B cell (primary cell): ENCODE measurements at regions not wholly inside any gene's neighbourhood (a gene's known extent, or its start where the extent isn't known, plus 50 kb on each side); places are given as distances from the start of the nearest gene placed in this dataset.

Source experiments
- ATAC-seq: fragments of 200-7000 bp; cut with Tn5 transposase; one replicate; pipeline ENCODE4 v1.10.0; 2021; ENCODE audit warnings: low read depth, mild to moderate bottlenecking, moderate number of reproducible peaks, moderate library complexity
- CTCF ChIA-PET: fragments of 350-600 bp; sonication (Branson Sonifier 250); formaldehyde crosslinking; loops from one replicate; lab custom pipeline; 2021; ENCODE audit warnings: antibody characterized with exemption, inconsistent platforms; lab: Charles Lee
- POLR2A ChIA-PET: fragments of 350-600 bp; sonication (Branson Sonifier 250); formaldehyde crosslinking; loops from one replicate; lab custom pipeline; 2021; ENCODE audit warnings: antibody characterized with exemption; lab: Charles Lee
- DNase-seq: peaks from one replicate; pipeline ENCODE4 v3.0.0; 2013
- H2AFZ ChIP-seq: 2 replicates; pipeline ENCODE4 v1.6.1; 2012; ENCODE audit warnings: mild to moderate bottlenecking, low read depth, low read length; ENCODE audit not compliant: insufficient read depth, poor library complexity, severe bottlenecking
- H3K27ac ChIP-seq, 2 donors: 1 replicate in 1 of 2; 2 replicates in 1 of 2; pipeline ENCODE4 v1.5.1; 2012 to 2013; ENCODE audit warnings: low read length in 2 of 2, mild to moderate bottlenecking in 2 of 2, moderate library complexity in 1 of 2
- H3K27me3 ChIP-seq, 4 experiments: fragments of 200-600 bp in 1 of 4; sonication (generic) in 1 of 4; replicated peaks in 1 of 4; 1 replicate in 2 of 4; 2 replicates in 2 of 4; pipeline versions ENCODE4 v1.6.1 to v1.7.0; 2013 to 2016; ENCODE audit warnings: low read length in 3 of 4, mild to moderate bottlenecking in 2 of 4, mixed read lengths in 1 of 4, moderate library complexity in 1 of 4; ENCODE audit not compliant: insufficient read depth in 4 of 4, control insufficient read depth in 3 of 4; ENCODE audit errors: control extremely low read depth in 1 of 4
- H3K36me3 ChIP-seq, 2 experiments: replicated peaks in 1 of 2; 1 replicate in 1 of 2; 2 replicates in 1 of 2; pipeline versions ENCODE4 v1.6.1 to v1.7.1; 2013; ENCODE audit warnings: low read length in 1 of 2; ENCODE audit not compliant: insufficient read depth in 2 of 2, control insufficient read depth in 1 of 2; ENCODE audit errors: control extremely low read depth in 1 of 2, extremely low read depth in 1 of 2
- H3K4me1 ChIP-seq, 2 donors: fragments of 200-600 bp in 1 of 2; sonication (generic) in 1 of 2; 1 replicate in 1 of 2; 2 replicates in 1 of 2; pipeline versions ENCODE4 v1.5.1 to v1.6.1; 2013 to 2017; ENCODE audit warnings: low read length in 2 of 2; ENCODE audit not compliant: control insufficient read depth in 2 of 2, insufficient read depth in 2 of 2
- H3K4me2 ChIP-seq: replicated peaks from 2 replicates; pipeline ENCODE3; 2012; ENCODE audit warnings: mild to moderate bottlenecking, low read depth, low read length; ENCODE audit not compliant: poor library complexity, severe bottlenecking
- H3K4me3 ChIP-seq, 5 experiments: fragments of 200-600 bp in 1 of 5; sonication (generic) in 1 of 5; 1 replicate in 3 of 5; 2 replicates in 2 of 5; pipeline versions ENCODE4 v1.5.1 to v1.7.0; 2011 to 2016; ENCODE audit warnings: low read length in 4 of 5, mild to moderate bottlenecking in 4 of 5, low read depth in 2 of 5, control low read depth in 1 of 5, moderate library complexity in 1 of 5; ENCODE audit not compliant: insufficient read depth in 1 of 5; ENCODE audit errors: control extremely low read depth in 1 of 5, extremely low read depth in 1 of 5
- H3K79me2 ChIP-seq: fragments of 200-600 bp; sonication (generic); one replicate; pipeline ENCODE4 v1.6.0; 2016; ENCODE audit warnings: low read length; ENCODE audit not compliant: control insufficient read depth, insufficient read depth
- H3K9ac ChIP-seq: fragments of 200-600 bp; sonication (generic); 2 replicates; pipeline ENCODE4 v1.6.1; 2017; ENCODE audit warnings: mild to moderate bottlenecking, low read length, moderate library complexity
- H3K9me3 ChIP-seq, 3 donors: one replicate each; pipeline versions ENCODE4 v1.6.1 to v1.7.1; 2013; ENCODE audit warnings: low read length in 2 of 3; ENCODE audit not compliant: control insufficient read depth in 2 of 3, insufficient read depth in 1 of 3; ENCODE audit errors: control extremely low read depth in 1 of 3
- H4K20me1 ChIP-seq: 2 replicates; pipeline ENCODE4 v1.6.0; 2012; ENCODE audit warnings: mild to moderate bottlenecking, low read length; ENCODE audit not compliant: insufficient read depth, control insufficient read depth, poor library complexity, severe bottlenecking
- H3K27ac Mint-ChIP-seq: one replicate; pipeline ENCODE4 v1.8.0; 2021; ENCODE audit warnings: mixed read lengths
- H3K27me3 Mint-ChIP-seq: one replicate; pipeline ENCODE4 v1.8.0; 2021; ENCODE audit warnings: mixed read lengths
- H3K4me1 Mint-ChIP-seq: one replicate; pipeline ENCODE4 v1.8.0; 2021; ENCODE audit warnings: mixed read lengths
- H3K4me3 Mint-ChIP-seq: one replicate; pipeline ENCODE4 v1.8.0; 2021; ENCODE audit warnings: mixed read lengths
- H3K9me3 Mint-ChIP-seq: one replicate; pipeline ENCODE4 v1.8.0; 2022; ENCODE audit warnings: mixed read lengths; ENCODE audit not compliant: insufficient read depth
- EZH2 ChIP-seq: IDR thresholded peaks from 2 replicates; pipeline ENCODE4 v1.6.1; 2012; ENCODE audit warnings: borderline replicate concordance, low read depth, mild to moderate bottlenecking, moderate library complexity, low read length; ENCODE audit not compliant: insufficient read depth, poor library complexity, severe bottlenecking
- WGBS: methylation state at CpG from one replicate; pipeline ENCODE4 v1.1.5; 2013; ENCODE audit warnings: missing lambda C conversion rate; ENCODE audit not compliant: insufficient coverage; 5-methylcytosine and 5-hydroxymethylcytosine counted together
- intact Hi-C: fragments of 100-400 bp; cut with micrococcal nuclease; formaldehyde crosslinking; loops from one replicate; pipeline ENCODE4 v1.10.0; 2022
- TF ChIP-seq, protein P1 (sequence below): fragments of 200-600 bp; IDR thresholded peaks from one replicate; pipeline ENCODE4 v1.8.0; 2022; ENCODE audit warnings: antibody characterized with exemption, mild to moderate bottlenecking

GRCh38 chr16:87040169-87041117 lies 276.7 kb downstream of the C16orf95 start:
- intact Hi-C loops, result no loop called here
- H3K4me1 Mint-ChIP-seq, result no peaks in the 10 kb centered on the region
- no peaks in the 10 kb centered on the region for H3K9me3 ChIP-seq
- no peak overlapping the region for H3K9ac ChIP-seq
- no peaks in the 10 kb centered on the region for H4K20me1 ChIP-seq
- H3K79me2 ChIP-seq, result no peaks in the 10 kb centered on the region
- CTCF ChIA-PET, result no interaction called here
- H3K4me3 ChIP-seq, result no peak overlapping the region
- TF ChIP-seq, protein P1, sequence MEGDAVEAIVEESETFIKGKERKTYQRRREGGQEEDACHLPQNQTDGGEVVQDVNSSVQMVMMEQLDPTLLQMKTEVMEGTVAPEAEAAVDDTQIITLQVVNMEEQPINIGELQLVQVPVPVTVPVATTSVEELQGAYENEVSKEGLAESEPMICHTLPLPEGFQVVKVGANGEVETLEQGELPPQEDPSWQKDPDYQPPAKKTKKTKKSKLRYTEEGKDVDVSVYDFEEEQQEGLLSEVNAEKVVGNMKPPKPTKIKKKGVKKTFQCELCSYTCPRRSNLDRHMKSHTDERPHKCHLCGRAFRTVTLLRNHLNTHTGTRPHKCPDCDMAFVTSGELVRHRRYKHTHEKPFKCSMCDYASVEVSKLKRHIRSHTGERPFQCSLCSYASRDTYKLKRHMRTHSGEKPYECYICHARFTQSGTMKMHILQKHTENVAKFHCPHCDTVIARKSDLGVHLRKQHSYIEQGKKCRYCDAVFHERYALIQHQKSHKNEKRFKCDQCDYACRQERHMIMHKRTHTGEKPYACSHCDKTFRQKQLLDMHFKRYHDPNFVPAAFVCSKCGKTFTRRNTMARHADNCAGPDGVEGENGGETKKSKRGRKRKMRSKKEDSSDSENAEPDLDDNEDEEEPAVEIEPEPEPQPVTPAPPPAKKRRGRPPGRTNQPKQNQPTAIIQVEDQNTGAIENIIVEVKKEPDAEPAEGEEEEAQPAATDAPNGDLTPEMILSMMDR, result no peak
- TF ChIP-seq EZH2, result no peak
- no peaks in the 10 kb centered on the region for H3K9me3 Mint-ChIP-seq
- peaks cover 0 to 4% (median 0%) of the 10 kb centered on the region in 4 experiments for H3K27me3 ChIP-seq
- H3K27ac Mint-ChIP-seq, result no peak overlapping the region
- whole genome bisulfite sequencing, result 86% methylated on average over 13 of the region's 15 CpGs
- no peak for DNase-seq
- no peaks in the 10 kb centered on the region for H3K4me1 ChIP-seq
- ATAC-seq, result no peak
- peaks cover 4% of the 10 kb centered on the region for H3K27me3 Mint-ChIP-seq
- H3K4me2 ChIP-seq, result no peak overlapping the region
- no peak overlapping the region for H2AFZ ChIP-seq
- no peak overlapping the region for H3K27ac ChIP-seq
- H3K36me3 ChIP-seq, result no peaks in the 10 kb centered on the region
- no peak overlapping the region for H3K4me3 Mint-ChIP-seq
- POLR2A ChIA-PET, result no interaction called here

- ChIA-PET CTCF (no interaction called here), POLR2A (no interaction called here)
- TF ChIP-seq EZH2, result no peak
- TF ChIP-seq, protein P1, result no peak
- no peaks in the 10 kb centered on the region for H3K9me3 ChIP-seq
- no peak for ATAC-seq
- no peak overlapping the region for H3K9ac ChIP-seq
- intact Hi-C loops, result no loop called here
- Mint-ChIP-seq H3K9me3 (no peaks in the 10 kb centered on the region), H3K4me3 (no peak overlapping the region), H3K4me1 (no peaks in the 10 kb centered on the region), H3K27ac (no peak overlapping the region), H3K27me3 (peaks cover 4% of the 10 kb centered on the region)
- no peak overlapping the region for H3K4me3 ChIP-seq
- 86% methylated on average over 7 of the region's 16 CpGs for WGBS
- no peaks in the 10 kb centered on the region for H3K79me2 ChIP-seq
- H3K4me1 ChIP-seq, result no peaks in the 10 kb centered on the region
- no peak overlapping the region for H3K27ac ChIP-seq
- no peak overlapping the region for H2AFZ ChIP-seq
- no peaks in the 10 kb centered on the region for H3K36me3 ChIP-seq
- peaks cover 0 to 4% (median 0%) of the 10 kb centered on the region in 4 experiments for H3K27me3 ChIP-seq
- H4K20me1 ChIP-seq, result no peaks in the 10 kb centered on the region
- H3K4me2 ChIP-seq, result no peak overlapping the region
- DNase-seq, result no peak
Measured at GRCh38 chr16:87041286-87041685, 275.9 kb downstream of the C16orf95 start.
